ENCODE measurements at regions not wholly inside any gene's neighbourhood (a gene's known extent, or its start where the extent isn't known, plus 50 kb on each side); places are given as distances from the start of the nearest gene placed in this dataset.
"Not testable (repeated sequence)": the region's sequence is repeated elsewhere in the genome, so short reads cannot be mapped to it uniquely, and the experiment has no call there.

DNA sequence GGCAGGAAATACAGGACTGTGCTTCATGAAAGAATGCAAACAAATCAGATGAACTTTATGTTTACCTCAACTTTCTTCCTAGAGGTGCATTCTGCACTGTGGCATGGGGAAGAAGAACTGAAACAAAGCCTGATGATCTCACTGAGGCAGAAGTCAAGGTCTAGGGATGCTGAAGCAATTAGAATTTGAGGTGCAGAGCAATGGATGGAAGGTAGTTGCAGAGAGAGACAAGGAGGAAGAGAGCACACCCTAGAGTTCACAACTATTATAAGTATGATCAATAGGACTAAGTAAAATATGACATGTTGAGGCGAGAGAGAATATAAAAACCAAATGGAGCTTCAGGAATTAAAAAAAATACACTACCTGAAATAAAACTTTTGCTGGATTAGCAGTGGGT lies 420.1 kb downstream of the EDEM1 start:
- TF ChIP-seq, protein P1, sequence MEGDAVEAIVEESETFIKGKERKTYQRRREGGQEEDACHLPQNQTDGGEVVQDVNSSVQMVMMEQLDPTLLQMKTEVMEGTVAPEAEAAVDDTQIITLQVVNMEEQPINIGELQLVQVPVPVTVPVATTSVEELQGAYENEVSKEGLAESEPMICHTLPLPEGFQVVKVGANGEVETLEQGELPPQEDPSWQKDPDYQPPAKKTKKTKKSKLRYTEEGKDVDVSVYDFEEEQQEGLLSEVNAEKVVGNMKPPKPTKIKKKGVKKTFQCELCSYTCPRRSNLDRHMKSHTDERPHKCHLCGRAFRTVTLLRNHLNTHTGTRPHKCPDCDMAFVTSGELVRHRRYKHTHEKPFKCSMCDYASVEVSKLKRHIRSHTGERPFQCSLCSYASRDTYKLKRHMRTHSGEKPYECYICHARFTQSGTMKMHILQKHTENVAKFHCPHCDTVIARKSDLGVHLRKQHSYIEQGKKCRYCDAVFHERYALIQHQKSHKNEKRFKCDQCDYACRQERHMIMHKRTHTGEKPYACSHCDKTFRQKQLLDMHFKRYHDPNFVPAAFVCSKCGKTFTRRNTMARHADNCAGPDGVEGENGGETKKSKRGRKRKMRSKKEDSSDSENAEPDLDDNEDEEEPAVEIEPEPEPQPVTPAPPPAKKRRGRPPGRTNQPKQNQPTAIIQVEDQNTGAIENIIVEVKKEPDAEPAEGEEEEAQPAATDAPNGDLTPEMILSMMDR (conservative IDR thresholded peaks at IDR 0.05), result no peak
- H3K4me1 Mint-ChIP-seq (ENCODE audit: unreplicated experiment), result no peaks in the 10 kb centered on the region
- no peak overlapping the region for H3K4me3 Mint-ChIP-seq
- no peak overlapping the region for H3K27ac Mint-ChIP-seq
- no peak for DNase-seq (ENCODE audit: extremely low spot score, unreplicated experiment)
- H3K36me3 Mint-ChIP-seq, result no peaks in the 10 kb centered on the region
- H3K27me3 Mint-ChIP-seq, result no peaks in the 10 kb centered on the region
- H3K9me3 Mint-ChIP-seq, result peaks cover 3% of the 10 kb centered on the region

DNA sequence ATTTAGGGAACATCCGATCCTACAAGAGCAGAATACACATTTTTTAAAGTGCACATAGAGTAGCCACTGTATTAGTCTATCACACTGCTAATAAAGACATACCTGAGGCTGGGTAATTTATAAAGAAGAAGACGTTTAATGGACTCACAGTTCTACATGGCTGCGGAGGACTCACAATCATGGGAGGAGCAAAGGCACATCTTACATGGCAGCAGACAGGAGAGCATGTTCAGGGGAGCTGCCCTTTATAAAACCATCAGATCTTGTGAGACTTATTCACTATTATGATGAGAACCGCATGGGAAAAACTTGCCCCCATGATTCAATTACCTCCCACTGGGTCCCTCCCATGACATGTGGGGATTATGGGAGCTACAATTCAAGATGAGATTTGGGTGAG lies 421.5 kb downstream of the EDEM1 start:
- not testable (repeated sequence) for H3K4me1 Mint-ChIP-seq (ENCODE audit: unreplicated experiment); H3K27ac Mint-ChIP-seq; DNase-seq (ENCODE audit: extremely low spot score, unreplicated experiment); H3K27me3 Mint-ChIP-seq; H3K9me3 Mint-ChIP-seq; H3K4me3 Mint-ChIP-seq; H3K36me3 Mint-ChIP-seq

DNA sequence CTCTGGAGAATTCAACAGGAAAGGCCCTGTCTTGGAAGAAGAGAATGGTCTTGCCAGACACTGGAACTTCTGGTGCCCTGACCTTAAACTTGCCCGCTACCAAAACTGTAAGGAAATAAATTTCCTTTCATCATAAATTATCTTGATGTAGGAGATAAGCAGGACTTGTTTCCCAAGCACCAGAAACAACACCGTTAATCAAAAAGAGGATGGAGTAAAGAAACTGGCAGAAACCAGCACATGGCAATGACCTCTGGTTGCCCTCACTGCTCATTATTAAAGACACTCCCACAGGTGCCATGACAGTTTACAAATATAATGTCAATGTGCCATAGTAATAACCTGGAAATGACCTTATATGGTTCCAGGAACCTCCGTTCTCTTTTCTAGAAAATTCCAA lies 426.1 kb downstream of the EDEM1 start:
- no peak for DNase-seq (ENCODE audit: extremely low spot score, unreplicated experiment)

DNA sequence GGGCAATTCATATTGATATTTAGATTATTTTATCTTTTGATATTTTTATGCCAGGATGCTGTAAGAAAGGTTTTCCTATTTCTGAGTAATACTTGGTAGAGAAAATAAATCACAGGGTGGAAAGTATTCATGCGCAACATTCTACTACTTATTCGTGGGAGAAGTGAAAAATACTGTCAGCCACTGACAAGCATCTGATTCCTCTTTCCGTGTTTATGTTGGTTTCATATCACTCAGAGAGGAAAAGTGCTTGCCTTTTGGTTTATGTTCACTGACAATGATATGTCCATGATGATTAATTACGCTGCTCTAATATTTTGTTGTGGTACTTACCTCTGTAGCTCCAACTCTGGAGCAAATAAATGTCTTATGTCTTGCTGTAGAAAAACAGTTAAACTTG lies 429.4 kb downstream of the EDEM1 start:
- no peak for DNase-seq (ENCODE audit: extremely low spot score, unreplicated experiment)
- TF ChIP-seq, protein P1 (conservative IDR thresholded peaks at IDR 0.05), result no peak
- Mint-ChIP-seq H3K4me1 (ENCODE audit: unreplicated experiment) (peaks cover 5% of the 10 kb centered on the region), H3K36me3 (no peaks in the 10 kb centered on the region), H3K27me3 (no peaks in the 10 kb centered on the region), H3K4me3 (no peak overlapping the region), H3K9me3 (no peaks in the 10 kb centered on the region), H3K27ac (no peak overlapping the region)

More for the DNA sequence above, 426.1 kb downstream of the EDEM1 start:
- Mint-ChIP-seq H3K36me3 (no peaks in the 10 kb centered on the region), H3K27me3 (no peaks in the 10 kb centered on the region), H3K4me1 (ENCODE audit: unreplicated experiment) (peaks cover 5% of the 10 kb centered on the region), H3K27ac (no peak overlapping the region), H3K4me3 (no peak overlapping the region), H3K9me3 (no peaks in the 10 kb centered on the region)
- TF ChIP-seq, protein P1 (conservative IDR thresholded peaks at IDR 0.05), result no peak

DNA sequence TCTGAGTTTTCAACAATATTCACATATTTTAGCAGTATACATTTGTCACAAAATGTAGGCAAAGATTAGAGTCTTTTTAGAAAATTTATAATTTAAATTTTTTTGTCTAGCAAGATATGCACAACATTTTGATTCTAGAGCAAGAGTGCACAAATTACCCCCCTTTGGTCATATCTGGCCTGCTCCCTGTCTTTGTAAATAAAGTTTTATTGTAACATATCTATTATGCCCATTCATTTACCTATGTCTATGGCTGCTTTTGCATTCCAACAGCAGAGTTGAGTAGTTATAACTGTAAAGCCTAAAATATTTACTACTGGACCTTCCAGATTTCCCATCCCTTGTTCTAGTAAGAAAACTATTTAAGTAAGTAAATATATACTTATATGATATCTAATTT lies 430.7 kb downstream of the EDEM1 start:
- H3K9me3 Mint-ChIP-seq, result peaks cover 7% of the 10 kb centered on the region
- TF ChIP-seq, protein P1 (conservative IDR thresholded peaks at IDR 0.05), result no peak
- H3K36me3 Mint-ChIP-seq, result no peaks in the 10 kb centered on the region
- H3K4me1 Mint-ChIP-seq (ENCODE audit: unreplicated experiment), result peaks cover 5% of the 10 kb centered on the region
- no peak for DNase-seq (ENCODE audit: extremely low spot score, unreplicated experiment)
- no peak overlapping the region for H3K27ac Mint-ChIP-seq
- no peak overlapping the region for H3K4me3 Mint-ChIP-seq
- no peaks in the 10 kb centered on the region for H3K27me3 Mint-ChIP-seq

DNA sequence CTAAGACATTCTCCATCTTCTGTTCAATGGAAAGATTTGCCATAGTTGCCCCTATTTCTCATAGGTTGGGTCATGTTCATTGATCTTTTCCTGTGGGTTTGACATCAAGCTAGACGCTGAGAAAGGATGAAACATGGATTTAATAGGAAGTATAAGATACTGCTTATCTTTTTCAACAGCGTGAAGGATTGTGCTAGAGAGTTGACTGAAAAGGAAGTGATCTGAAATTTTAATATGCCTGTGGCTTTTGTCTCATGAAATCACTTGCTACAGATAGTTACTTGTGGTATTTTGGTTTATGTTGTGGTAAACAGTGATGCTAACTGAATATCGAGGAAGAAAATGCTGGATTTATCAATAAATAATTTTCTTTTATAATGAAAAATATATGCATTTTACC lies 442.9 kb downstream of the EDEM1 start:
- H3K27me3 Mint-ChIP-seq, result no peaks in the 10 kb centered on the region
- TF ChIP-seq, protein P1 (conservative IDR thresholded peaks at IDR 0.05), result no peak
- no peaks in the 10 kb centered on the region for H3K4me1 Mint-ChIP-seq (ENCODE audit: unreplicated experiment)
- no peaks in the 10 kb centered on the region for H3K9me3 Mint-ChIP-seq
- no peak overlapping the region for H3K27ac Mint-ChIP-seq
- no peak for DNase-seq (ENCODE audit: extremely low spot score, unreplicated experiment)
- no peaks in the 10 kb centered on the region for H3K36me3 Mint-ChIP-seq
- H3K4me3 Mint-ChIP-seq, result no peak overlapping the region
